Esophagus squamous epithelium (tissue), 5 donors: ENCODE measurements at regions not wholly inside any gene's neighbourhood (a gene's known extent, or its start where the extent isn't known, plus 50 kb on each side); places are given as distances from the start of the nearest gene placed in this dataset.

ENCODE experiments used
- DNase-seq: peaks from one replicate; lab custom pipeline; 2025; lab: John Stamatoyannopoulos, UW
- H3K27ac ChIP-seq, 4 donors: fragments of 200-600 bp; sonication (generic); one replicate each; pipeline ENCODE4 v1.5.1; 2016 to 2019; ENCODE audit warnings: mild to moderate bottlenecking in 1 of 4
- H3K27me3 ChIP-seq, 4 donors: fragments of 200-600 bp; sonication (generic); 1 replicate in 3 of 4; 2 replicates in 1 of 4; pipeline versions ENCODE4 v1.5.1 to v1.6.0; 2017 to 2021; ENCODE audit warnings: antibody characterized with exemption in 1 of 4
- H3K36me3 ChIP-seq, 3 donors: fragments of 200-600 bp; sonication (generic); one replicate each; pipeline ENCODE4 v1.5.1; 2016 to 2019
- H3K4me1 ChIP-seq, 3 donors: fragments of 200-600 bp; sonication (generic); one replicate each; pipeline ENCODE4 v1.5.1; 2017 to 2019
- H3K4me3 ChIP-seq, 4 donors: fragments of 200-600 bp; sonication (generic); 1 replicate in 3 of 4; 2 replicates in 1 of 4; pipeline ENCODE4 v1.5.1; 2016 to 2019; ENCODE audit warnings: mild to moderate bottlenecking in 2 of 4, moderate library complexity in 1 of 4
- H3K9me3 ChIP-seq, 3 donors: fragments of 200-600 bp; sonication (generic); one replicate each; pipeline ENCODE4 v1.5.1; 2016 to 2019
- CTCF ChIP-seq, 6 experiments: fragments of 450-650 bp in 4 of 6; fragments of 200-600 bp in 2 of 6; sonication (generic) in 2 of 6; IDR thresholded peaks; one replicate each; pipeline ENCODE4 v1.5.1; 2016 to 2019; ENCODE audit warnings: antibody characterized with exemption in 6 of 6, mild to moderate bottlenecking in 4 of 6, moderate library complexity in 4 of 6
- POLR2A ChIP-seq, 4 donors: fragments of 450-650 bp; IDR thresholded peaks; one replicate each; pipeline ENCODE4 v1.6.1; 2017; ENCODE audit warnings: antibody characterized with exemption in 4 of 4, mild to moderate bottlenecking in 4 of 4, moderate library complexity in 3 of 4
- WGBS, 2 donors: methylation state at CpG; one replicate each; pipeline ENCODE4 v1.1.5; 2018; 5-methylcytosine and 5-hydroxymethylcytosine counted together
- intact Hi-C: fragments of 100-400 bp; cut with DNase I; formaldehyde crosslinking; loops from one replicate; pipeline ENCODE4 v1.15.0; 2022
- donor health status: DM: yes; HTN: yes; CAD: no.

GRCh38 chr15:37165395-37165794 lies 65.0 kb upstream of the MEIS2 start:
- no peaks in the 10 kb centered on the region for H3K4me1 ChIP-seq
- H3K36me3 ChIP-seq, result no peaks in the 10 kb centered on the region
- H3K27ac ChIP-seq, result no peak overlapping the region
- no peak for DNase-seq
- no peaks in the 10 kb centered on the region for H3K9me3 ChIP-seq
- intact Hi-C loops, result no loop called here
- WGBS, 2 donors, result 87 to 89% methylated on average over 3 of the region's 3 CpGs
- no peak for TF ChIP-seq CTCF (IDR thresholded peaks at IDR 0.05)
- no peak for TF ChIP-seq POLR2A (IDR thresholded peaks at IDR 0.05)
- H3K27me3 ChIP-seq, result no peaks in the 10 kb centered on the region
- H3K4me3 ChIP-seq, result no peak overlapping the region

GRCh38 chr15:37166402-37166801 lies 66.1 kb upstream of the MEIS2 start:
- Histone ChIP-seq H3K9me3 (no peaks in the 10 kb centered on the region), H3K4me3 (no peak overlapping the region), H3K27me3 (no peaks in the 10 kb centered on the region), H3K27ac (no peak overlapping the region), H3K4me1 (no peaks in the 10 kb centered on the region), H3K36me3 (no peaks in the 10 kb centered on the region)
- WGBS, 2 donors, result 60 to 78% methylated on average over 3 of the region's 3 CpGs
- no peak for DNase-seq
- intact Hi-C loops, result no loop called here
- no peak for TF ChIP-seq POLR2A (IDR thresholded peaks at IDR 0.05)
- no peak for TF ChIP-seq CTCF (IDR thresholded peaks at IDR 0.05)

- 64 to 65% methylated on average over 1 of the region's 1 CpG for WGBS, 2 donors
- no peaks in the 10 kb centered on the region for H3K36me3 ChIP-seq
- no peaks in the 10 kb centered on the region for H3K4me1 ChIP-seq
- H3K27ac ChIP-seq, result no peak overlapping the region
- H3K27me3 ChIP-seq, result no peaks in the 10 kb centered on the region
- no peak overlapping the region for H3K4me3 ChIP-seq
- intact Hi-C loops, result no loop called here
- H3K9me3 ChIP-seq, result peaks cover 0 to 5% (median 0%) of the 10 kb centered on the region in 3 donors
- no peak for DNase-seq
- TF ChIP-seq POLR2A (IDR thresholded peaks at IDR 0.05) (no peak), CTCF (IDR thresholded peaks at IDR 0.05) (no peak)
These were observed 81.0 kb upstream of the MEIS2 start for GRCh38 chr15:37181339-37181738.

GRCh38 chr15:37199545-37199944 lies 99.2 kb upstream of the MEIS2 start:
- H3K4me3 ChIP-seq, result no peak overlapping the region
- DNase-seq, result no peak
- WGBS, 2 donors, result 42 to 45% methylated on average over 5 of the region's 5 CpGs
- no peak overlapping the region for H3K27ac ChIP-seq
- TF ChIP-seq CTCF (IDR thresholded peaks at IDR 0.05), result no peak
- TF ChIP-seq POLR2A (IDR thresholded peaks at IDR 0.05), result no peak
- no peaks in the 10 kb centered on the region for H3K4me1 ChIP-seq
- H3K36me3 ChIP-seq, result no peaks in the 10 kb centered on the region
- intact Hi-C loops, result no loop called here
- H3K27me3 ChIP-seq, result no peaks in the 10 kb centered on the region
- H3K9me3 ChIP-seq, result no peaks in the 10 kb centered on the region

GRCh38 chr15:37203050-37203449 lies 102.7 kb upstream of the MEIS2 start:
- intact Hi-C loops, result no loop called here
- DNase-seq, result no peak
- no peaks in the 10 kb centered on the region for H3K4me1 ChIP-seq
- 38 to 61% methylated on average over 2 of the region's 2 CpGs for whole genome bisulfite sequencing, 2 donors
- H3K27ac ChIP-seq, result no peak overlapping the region
- no peaks in the 10 kb centered on the region for H3K27me3 ChIP-seq
- no peaks in the 10 kb centered on the region for H3K9me3 ChIP-seq
- TF ChIP-seq POLR2A (IDR thresholded peaks at IDR 0.05), result no peak
- no peak for TF ChIP-seq CTCF (IDR thresholded peaks at IDR 0.05)
- no peak overlapping the region for H3K4me3 ChIP-seq
- H3K36me3 ChIP-seq, result no peaks in the 10 kb centered on the region
